NOMO-1 (cell line): ENCODE measurements at regions not wholly inside any gene's neighbourhood (a gene's known extent, or its start where the extent isn't known, plus 50 kb on each side); places are given as distances from the start of the nearest gene placed in this dataset.
"Not testable (repeated sequence)": the region's sequence is repeated elsewhere in the genome, so short reads cannot be mapped to it uniquely, and the experiment has no call there.

Source experiments
- DNase-seq, 2 experiments: peaks; one replicate each; lab custom pipeline; 2025; ENCODE audit not compliant: unreplicated experiment in 2 of 2; lab: John Stamatoyannopoulos, UW

DNA sequence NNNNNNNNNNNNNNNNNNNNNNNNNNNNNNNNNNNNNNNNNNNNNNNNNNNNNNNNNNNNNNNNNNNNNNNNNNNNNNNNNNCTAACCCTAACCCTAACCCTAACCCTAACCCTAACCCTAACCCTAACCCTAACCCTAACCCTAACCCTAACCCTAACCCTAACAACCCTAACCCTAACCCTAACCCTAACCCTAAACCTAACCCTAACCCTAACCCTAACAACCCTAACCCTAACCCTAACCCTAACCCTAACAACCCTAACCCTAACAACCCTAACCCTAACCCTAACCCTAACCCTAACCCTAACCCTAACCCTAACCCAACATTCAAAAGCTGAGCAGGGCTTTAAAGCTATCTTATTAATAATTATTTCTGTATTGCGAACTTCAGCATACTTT lies 182.5 kb upstream of the FAM20C start:
- DNase-seq, result not testable (repeated sequence)

- not testable (repeated sequence) for DNase-seq
Measured at GRCh38 chr7:32565-33280, 159.6 kb upstream of the FAM20C start.

DNA sequence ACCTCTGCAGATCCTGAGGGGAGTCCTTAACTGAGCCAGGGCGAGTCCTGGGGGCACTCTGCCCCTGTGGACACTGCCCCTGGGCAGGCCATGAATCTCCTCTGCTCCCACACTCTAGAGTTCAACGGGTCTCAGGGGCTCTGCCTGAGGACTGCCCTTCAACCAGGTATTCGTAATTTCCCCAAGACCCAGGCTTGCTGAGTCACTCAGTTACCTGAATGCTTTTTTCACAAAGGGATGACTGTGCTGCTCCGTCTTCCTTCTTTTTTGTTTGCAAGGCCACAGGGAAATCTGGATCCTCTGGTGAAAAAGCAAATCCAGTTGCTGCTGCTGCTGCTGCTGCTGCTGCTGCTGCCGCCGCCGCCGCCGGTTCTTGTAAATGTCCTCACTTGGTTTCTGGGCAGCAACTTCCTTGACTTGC lies 157.2 kb upstream of the FAM20C start:
- DNase-seq, result not testable (repeated sequence)

GRCh38 chr7:36539-36938 lies 155.8 kb upstream of the FAM20C start:
- not testable (repeated sequence) for DNase-seq

- DNase-seq, result not testable (repeated sequence)
Measured at GRCh38 chr7:37656-38055, 154.7 kb upstream of the FAM20C start.

DNA sequence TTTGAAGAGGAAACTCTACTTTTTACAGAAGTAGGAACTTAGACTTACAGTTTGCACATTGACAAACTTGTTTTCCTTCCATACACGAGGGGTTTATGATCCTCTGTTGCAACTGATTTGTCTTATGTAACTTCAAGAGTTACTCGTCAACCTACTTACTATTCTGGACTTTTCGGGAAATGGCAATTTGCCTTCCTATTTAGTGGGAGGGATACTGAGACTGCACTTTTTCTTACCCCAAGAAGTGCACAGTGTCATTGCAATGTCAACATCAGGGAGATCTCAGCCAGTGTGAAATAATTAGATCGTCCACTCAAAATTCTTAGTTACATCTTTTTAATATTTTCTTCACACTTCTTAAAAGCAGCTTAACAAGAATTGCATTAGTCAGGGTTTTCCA lies 153.9 kb upstream of the FAM20C start:
- not testable (repeated sequence) for DNase-seq

- not testable (repeated sequence) for DNase-seq
Measured at GRCh38 chr7:39984-40740, 152.2 kb upstream of the FAM20C start.

- DNase-seq, result no peak
Measured at GRCh38 chr7:40799-41750, 151.3 kb upstream of the FAM20C start.

GRCh38 chr7:41917-42565 lies 150.3 kb upstream of the FAM20C start:
- no peak for DNase-seq

DNA sequence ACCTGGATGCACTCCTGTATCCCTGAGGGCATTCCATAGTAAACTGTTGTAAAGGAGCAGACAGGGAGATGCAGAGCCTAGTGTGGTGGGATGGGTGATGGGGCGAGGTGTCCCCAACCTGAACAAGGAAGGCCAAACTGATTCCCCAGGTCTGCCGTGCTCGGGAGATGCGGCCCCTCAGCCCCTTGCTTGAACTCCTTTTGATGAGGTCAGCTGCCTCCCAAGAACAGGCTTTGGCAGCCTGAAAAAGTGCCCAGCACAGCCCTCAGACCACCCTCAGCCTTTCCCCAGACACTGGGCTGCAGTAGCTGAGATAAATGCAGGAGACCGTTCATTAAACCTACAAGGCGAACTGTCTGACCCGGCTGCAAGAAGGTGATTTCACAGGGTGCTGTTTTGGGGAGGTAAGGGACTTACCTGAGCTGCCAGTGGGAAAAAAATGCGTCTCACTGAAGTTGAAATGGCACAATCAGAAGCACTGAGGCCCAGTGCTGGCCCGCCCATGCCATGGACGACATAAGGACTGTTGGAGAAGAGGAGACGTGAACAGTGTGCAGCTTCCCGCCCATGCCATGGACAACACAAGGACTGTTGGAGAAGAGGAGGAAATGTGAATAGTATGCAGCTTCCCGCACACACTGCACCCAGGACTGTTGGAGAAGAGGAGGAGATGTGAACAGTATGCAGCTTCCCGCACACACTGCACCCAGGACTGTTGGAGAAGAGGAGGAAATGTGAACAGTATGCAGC lies 148.4 kb upstream of the FAM20C start:
- DNase-seq, result no peak

DNA sequence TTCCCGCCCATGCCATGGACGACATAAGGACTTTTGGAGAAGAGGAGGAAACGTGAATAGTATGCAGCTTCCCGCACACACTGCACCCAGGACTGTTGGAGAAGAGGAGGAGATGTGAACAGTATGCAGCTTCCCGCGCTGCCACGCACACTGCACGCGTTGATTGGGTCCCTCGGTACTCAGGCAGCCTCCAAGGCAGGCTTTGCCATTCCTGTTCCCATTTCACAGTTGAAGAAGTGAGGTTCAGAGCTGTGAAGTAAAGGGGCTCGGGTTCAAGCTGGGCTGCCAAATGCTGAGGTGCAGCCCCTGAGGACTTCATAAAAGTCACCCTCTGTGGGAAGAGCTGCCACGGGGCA lies 147.9 kb upstream of the FAM20C start:
- DNase-seq, result no peak

DNA sequence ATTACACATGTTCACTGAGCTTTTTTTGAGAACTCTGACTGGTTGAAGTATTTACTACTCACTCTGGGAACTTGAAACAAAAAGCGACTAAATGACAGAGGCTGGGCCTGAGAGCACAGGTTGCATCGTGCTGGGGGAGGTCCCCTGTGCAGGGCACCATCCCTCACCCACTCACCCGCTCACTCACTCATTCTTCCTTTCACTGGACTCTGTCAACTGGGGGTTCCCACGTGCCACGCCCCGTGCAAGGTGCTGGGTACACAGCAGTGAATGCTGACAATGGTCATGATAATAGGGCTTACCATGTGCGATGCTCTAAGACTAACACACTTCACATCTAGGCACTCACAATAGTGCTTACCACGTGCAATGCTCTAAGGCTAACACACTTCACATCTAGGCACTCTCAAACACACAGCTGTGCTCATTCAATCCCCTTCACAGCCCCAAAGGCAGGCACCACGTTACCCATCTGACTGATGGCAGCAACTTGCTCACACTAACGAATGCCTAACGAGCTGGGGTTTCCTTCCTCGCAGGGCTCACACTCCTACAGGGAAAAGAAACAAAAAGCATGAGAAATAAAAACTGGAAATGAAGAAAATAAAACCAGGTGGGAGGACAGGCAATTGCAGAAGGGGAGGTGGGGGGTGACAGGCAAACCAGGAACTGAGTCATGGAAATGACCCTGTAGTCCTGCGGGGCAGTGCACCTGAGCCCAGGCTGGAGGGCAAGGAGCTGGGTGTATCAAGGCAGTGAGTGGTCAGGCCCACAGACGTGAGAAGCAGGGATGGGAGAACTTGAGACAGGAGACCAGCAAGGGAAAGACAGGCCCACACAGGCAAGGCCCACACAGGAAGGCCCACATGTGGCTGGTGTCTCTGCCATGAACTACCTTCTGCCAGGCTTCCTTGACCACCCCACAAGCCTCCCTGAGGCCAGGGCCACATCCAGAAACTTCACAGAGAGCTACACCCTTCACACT lies 147.0 kb upstream of the FAM20C start:
- no peak for DNase-seq

DNA sequence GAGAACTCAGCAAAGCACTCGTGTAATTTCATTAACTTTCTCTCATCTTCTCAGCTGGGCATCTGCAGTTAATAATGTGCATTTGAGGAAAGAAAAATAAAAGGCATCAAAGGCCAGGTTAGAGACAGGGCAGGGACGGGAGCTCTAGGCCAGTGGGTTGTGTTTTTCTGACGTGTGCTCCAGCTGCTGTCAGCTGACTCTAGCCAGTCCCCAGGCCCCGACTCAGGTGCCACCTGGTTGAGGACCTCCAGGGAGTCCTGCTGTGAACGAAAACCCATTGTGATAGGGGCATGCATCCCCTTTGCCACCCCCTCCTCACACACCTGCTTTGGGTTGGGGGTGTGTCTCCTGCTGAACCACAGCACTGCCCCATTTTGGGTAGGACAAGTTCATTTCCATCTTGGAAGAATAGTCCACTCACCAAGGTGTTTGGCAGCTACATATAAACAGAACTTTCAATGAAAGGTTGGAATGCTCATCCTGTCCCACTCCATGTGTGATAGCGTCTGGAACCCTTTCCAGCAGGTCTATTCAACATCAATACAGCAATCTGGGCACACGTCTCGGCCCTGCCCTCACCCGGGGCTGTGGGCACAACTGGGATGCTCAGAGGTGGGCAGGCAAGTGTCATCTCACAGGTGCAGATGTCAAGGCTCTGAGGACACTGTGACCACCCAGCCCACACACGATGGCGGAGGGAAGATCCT lies 146.1 kb upstream of the FAM20C start:
- DNase-seq, result no peak

DNA sequence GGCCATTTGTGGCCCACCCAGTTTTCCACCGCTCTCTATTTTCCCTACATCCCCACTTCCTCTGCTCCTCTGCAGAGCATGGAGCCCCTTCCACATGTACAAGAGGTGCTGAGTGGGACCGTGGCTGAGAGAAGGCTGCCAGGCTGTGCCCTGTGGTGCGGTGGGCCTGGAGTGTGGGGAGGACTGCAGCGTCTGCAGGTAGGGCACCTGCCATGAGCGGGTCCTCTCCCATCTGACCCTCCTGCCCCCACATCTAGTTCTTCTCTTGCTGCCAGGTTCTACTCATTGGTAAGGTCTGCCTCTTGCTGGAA lies 145.6 kb upstream of the FAM20C start:
- no peak for DNase-seq

DNA sequence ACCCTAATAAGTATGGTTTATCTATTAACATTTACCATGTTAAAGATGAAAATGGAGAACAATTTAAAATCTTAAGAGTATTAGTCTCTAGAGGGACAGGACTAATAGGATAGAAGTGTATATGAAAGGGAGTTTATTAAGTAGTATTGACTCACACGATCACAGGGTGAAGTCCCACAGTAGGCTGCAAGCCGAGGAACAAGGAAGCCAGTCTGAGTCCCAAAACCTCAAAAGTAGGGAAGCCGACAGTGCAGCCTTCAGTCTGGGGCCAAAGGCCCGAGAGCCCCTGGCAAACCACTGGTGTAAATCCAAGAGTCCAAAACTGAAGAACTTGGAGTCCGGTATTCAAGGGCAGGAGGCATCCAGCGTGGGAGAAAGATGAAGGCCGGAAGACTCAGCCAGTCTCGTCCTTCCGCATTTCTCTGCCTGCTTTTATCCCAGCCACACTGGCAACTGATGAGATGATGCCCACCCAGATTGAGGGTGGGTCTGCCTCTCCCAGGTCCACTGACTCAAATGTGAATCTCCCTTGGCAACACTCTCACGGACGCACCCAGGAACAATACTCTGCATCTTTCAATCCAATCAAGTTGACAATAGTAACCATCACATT lies 140.8 kb upstream of the FAM20C start:
- DNase-seq, result no peak

- no peak for DNase-seq
Measured at GRCh38 chr7:52100-52499, 140.3 kb upstream of the FAM20C start.

GRCh38 chr7:53531-53930 lies 138.8 kb upstream of the FAM20C start:
- DNase-seq, result no peak

DNA sequence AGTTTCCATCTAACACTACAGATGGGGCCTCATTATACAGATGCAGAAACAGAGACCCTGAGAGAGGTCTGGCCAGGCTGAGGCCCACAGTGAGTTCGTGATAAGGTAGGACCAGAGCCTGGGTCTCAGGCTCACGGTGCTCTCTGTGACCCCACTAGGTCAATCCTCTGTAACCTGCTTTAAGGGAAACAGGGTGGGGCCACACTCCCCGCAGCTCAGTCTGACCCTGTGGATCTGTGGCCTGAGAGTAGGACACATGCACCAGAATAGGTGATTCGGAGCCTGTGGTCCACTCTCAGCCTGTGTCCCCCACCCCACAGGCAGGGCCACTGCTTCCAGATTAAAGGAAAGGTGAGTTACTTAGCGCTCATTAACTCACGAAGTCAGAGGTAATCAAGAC lies 137.8 kb upstream of the FAM20C start:
- no peak for DNase-seq
